ENCODE measurements at regions not wholly inside any gene's neighbourhood (a gene's known extent, or its start where the extent isn't known, plus 50 kb on each side); places are given as distances from the start of the nearest gene placed in this dataset.

DNA sequence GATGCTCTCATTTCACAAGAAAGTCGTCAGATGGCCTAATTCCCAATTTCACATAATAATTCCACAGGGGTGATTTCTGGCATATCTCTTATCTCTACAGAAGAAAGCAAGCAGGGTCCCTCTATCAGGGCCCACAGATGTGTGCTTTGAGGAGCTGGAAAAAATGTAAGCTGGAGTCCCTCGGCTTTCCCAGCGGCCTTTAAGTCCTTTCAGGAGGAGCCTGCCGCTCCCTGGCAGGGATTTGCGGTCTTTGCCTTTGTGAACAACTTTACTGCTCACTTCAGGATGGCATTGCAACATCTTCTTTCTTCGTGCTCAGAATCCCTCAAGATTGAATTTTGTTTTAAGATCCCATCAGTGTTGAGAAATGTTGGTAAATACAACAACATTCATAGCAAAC lies 83.0 kb downstream of the FZD10 start:
- TF ChIP-seq, protein P1, sequence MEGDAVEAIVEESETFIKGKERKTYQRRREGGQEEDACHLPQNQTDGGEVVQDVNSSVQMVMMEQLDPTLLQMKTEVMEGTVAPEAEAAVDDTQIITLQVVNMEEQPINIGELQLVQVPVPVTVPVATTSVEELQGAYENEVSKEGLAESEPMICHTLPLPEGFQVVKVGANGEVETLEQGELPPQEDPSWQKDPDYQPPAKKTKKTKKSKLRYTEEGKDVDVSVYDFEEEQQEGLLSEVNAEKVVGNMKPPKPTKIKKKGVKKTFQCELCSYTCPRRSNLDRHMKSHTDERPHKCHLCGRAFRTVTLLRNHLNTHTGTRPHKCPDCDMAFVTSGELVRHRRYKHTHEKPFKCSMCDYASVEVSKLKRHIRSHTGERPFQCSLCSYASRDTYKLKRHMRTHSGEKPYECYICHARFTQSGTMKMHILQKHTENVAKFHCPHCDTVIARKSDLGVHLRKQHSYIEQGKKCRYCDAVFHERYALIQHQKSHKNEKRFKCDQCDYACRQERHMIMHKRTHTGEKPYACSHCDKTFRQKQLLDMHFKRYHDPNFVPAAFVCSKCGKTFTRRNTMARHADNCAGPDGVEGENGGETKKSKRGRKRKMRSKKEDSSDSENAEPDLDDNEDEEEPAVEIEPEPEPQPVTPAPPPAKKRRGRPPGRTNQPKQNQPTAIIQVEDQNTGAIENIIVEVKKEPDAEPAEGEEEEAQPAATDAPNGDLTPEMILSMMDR (IDR thresholded peaks at IDR 0.05) = no peak
- no peak for TF ChIP-seq POLR2AphosphoS5 (IDR thresholded peaks at IDR 0.05)
- no peak for TF ChIP-seq POLR2A (IDR thresholded peaks at IDR 0.05)

Measured in breast epithelium (tissue), 3 donors.